H9 (cell line): ENCODE measurements at regions not wholly inside any gene's neighbourhood (a gene's known extent, or its start where the extent isn't known, plus 50 kb on each side); places are given as distances from the start of the nearest gene placed in this dataset.

Experiments used
- DNase-seq: peaks from one replicate; pipeline ENCODE4 v3.0.0-alpha.2; 2017
- H2AFZ ChIP-seq: one replicate; pipeline ENCODE4 v1.6.1; 2013; ENCODE audit warnings: mild to moderate bottlenecking, low read length, control low read depth, moderate library complexity
- H2AK5ac ChIP-seq: 2 replicates; pipeline ENCODE4 v1.6.1; 2013; ENCODE audit warnings: low read length, control low read depth, mixed read lengths; ENCODE audit not compliant: insufficient read length
- H2BK120ac ChIP-seq: one replicate; pipeline ENCODE4 v1.6.1; 2013; ENCODE audit warnings: low read depth, mild to moderate bottlenecking, low read length, control low read depth, inconsistent platforms; ENCODE audit not compliant: poor library complexity, severe bottlenecking
- H2BK12ac ChIP-seq: 2 replicates; pipeline ENCODE4 v1.6.1; 2013; ENCODE audit warnings: low read length, control low read depth, mixed read lengths, low read depth; ENCODE audit not compliant: insufficient read length
- H2BK15ac ChIP-seq: 2 replicates; pipeline ENCODE4 v1.6.1; 2013; ENCODE audit warnings: low read depth, low read length, control low read depth
- H2BK20ac ChIP-seq: one replicate; pipeline ENCODE4 v1.6.1; 2013; ENCODE audit warnings: low read depth, mild to moderate bottlenecking, low read length, control low read depth, inconsistent platforms; ENCODE audit not compliant: poor library complexity, severe bottlenecking
- H2BK5ac ChIP-seq: 2 replicates; pipeline ENCODE4 v1.6.1; 2013; ENCODE audit warnings: low read length, control low read depth, mixed read lengths; ENCODE audit not compliant: insufficient read length
- H3K14ac ChIP-seq: 2 replicates; pipeline ENCODE4 v1.6.1; 2013; ENCODE audit warnings: low read length, control low read depth; ENCODE audit not compliant: insufficient read depth
- H3K18ac ChIP-seq: 2 replicates; pipeline ENCODE4 v1.6.1; 2013; ENCODE audit warnings: low read depth, mild to moderate bottlenecking, mixed read lengths, low read length, control low read depth; ENCODE audit not compliant: insufficient read length
- H3K23ac ChIP-seq: 2 replicates; pipeline ENCODE4 v1.6.1; 2013; ENCODE audit warnings: low read length, control low read depth, mixed read lengths, low read depth; ENCODE audit not compliant: insufficient read length
- H3K23me2 ChIP-seq: 2 replicates; pipeline ENCODE4 v1.6.1; 2013; ENCODE audit warnings: low read depth, mild to moderate bottlenecking, mixed read lengths, low read length, control low read depth; ENCODE audit not compliant: insufficient read length, poor library complexity, severe bottlenecking
- H3K27ac ChIP-seq: 2 replicates; pipeline ENCODE4 v1.5.1; 2013; ENCODE audit warnings: low read length, control low read depth, mixed read lengths, low read depth; ENCODE audit not compliant: insufficient read length
- H3K27me3 ChIP-seq: 2 replicates; pipeline ENCODE4 v1.6.1; 2013; ENCODE audit warnings: low read length, control low read depth, inconsistent platforms; ENCODE audit not compliant: insufficient read depth
- H3K4ac ChIP-seq: 2 replicates; pipeline ENCODE4 v1.6.1; 2013; ENCODE audit warnings: low read depth, mild to moderate bottlenecking, control low read depth, inconsistent platforms, low read length, moderate library complexity
- H3K4me1 ChIP-seq: 2 replicates; pipeline ENCODE4 v1.6.1; 2013; ENCODE audit warnings: low read length, control low read depth, inconsistent platforms; ENCODE audit not compliant: insufficient read depth
- H3K4me2 ChIP-seq: 2 replicates; pipeline ENCODE4 v1.6.1; 2013; ENCODE audit warnings: low read length, control low read depth, mixed read lengths; ENCODE audit not compliant: insufficient read length, insufficient read depth
- H3K56ac ChIP-seq: 2 replicates; pipeline ENCODE4 v1.6.1; 2013; ENCODE audit warnings: low read depth, mild to moderate bottlenecking, mixed read lengths, low read length, control low read depth; ENCODE audit not compliant: insufficient read length
- H3K79me1 ChIP-seq: 2 replicates; pipeline ENCODE4 v1.6.1; 2013; ENCODE audit warnings: low read depth, mild to moderate bottlenecking, moderate library complexity, low read length, control low read depth, inconsistent platforms; ENCODE audit not compliant: insufficient read depth, poor library complexity, severe bottlenecking
- H3K79me2 ChIP-seq: 2 replicates; pipeline ENCODE4 v1.6.1; 2013; ENCODE audit warnings: low read length, control low read depth, inconsistent platforms; ENCODE audit not compliant: insufficient read depth
- H3K9ac ChIP-seq: 2 replicates; pipeline ENCODE4 v1.6.1; 2013; ENCODE audit warnings: low read length, control low read depth, mixed read lengths; ENCODE audit not compliant: insufficient read length; ENCODE audit errors: extremely low read depth
- H3K9me3 ChIP-seq: one replicate; pipeline ENCODE4 v1.6.1; 2013; ENCODE audit warnings: low read depth, low read length, inconsistent platforms; ENCODE audit not compliant: control insufficient read depth
- H3T11ph ChIP-seq: one replicate; pipeline ENCODE4 v1.6.1; 2013; ENCODE audit warnings: mild to moderate bottlenecking, low read length, control low read depth, inconsistent platforms
- H4K20me1 ChIP-seq: one replicate; pipeline ENCODE4 v1.6.1; 2013; ENCODE audit not compliant: control insufficient read depth, insufficient read length, insufficient read depth
- H4K5ac ChIP-seq: 2 replicates; pipeline ENCODE4 v1.6.1; 2013; ENCODE audit warnings: low read depth, mild to moderate bottlenecking, mixed read lengths, low read length, control low read depth; ENCODE audit not compliant: insufficient read length
- H4K8ac ChIP-seq: replicated peaks from 2 replicates; pipeline ENCODE4 v1.6.1; 2013; ENCODE audit warnings: low read length, control low read depth, mixed read lengths, low read depth; ENCODE audit not compliant: insufficient read length
- H4K91ac ChIP-seq: 2 replicates; pipeline ENCODE4 v1.6.1; 2013; ENCODE audit warnings: low read depth, mild to moderate bottlenecking, moderate library complexity, mixed read lengths, low read length, control low read depth; ENCODE audit not compliant: insufficient read length
- H3K27ac Mint-ChIP-seq, 3 experiments: 2 replicates in 2 of 3; 3 replicates in 1 of 3; pipeline ENCODE4 v1.8.0; 2020 to 2021; ENCODE audit warnings: mixed read lengths in 3 of 3, mild to moderate bottlenecking in 1 of 3, moderate library complexity in 1 of 3
- H3K27me3 Mint-ChIP-seq: 2 replicates; pipeline ENCODE4 v1.8.0; 2021; ENCODE audit warnings: low read depth, mild to moderate bottlenecking, moderate library complexity, mixed read lengths
- H3K36me3 Mint-ChIP-seq, 3 experiments: 2 replicates in 2 of 3; 3 replicates in 1 of 3; pipeline ENCODE4 v1.8.0; 2020 to 2021; ENCODE audit warnings: low read depth in 3 of 3, mixed read lengths in 3 of 3; ENCODE audit not compliant: insufficient read depth in 1 of 3
- H3K4me1 Mint-ChIP-seq, 2 experiments: 2 replicates each; pipeline ENCODE4 v1.8.0; 2020; ENCODE audit warnings: mixed read lengths in 2 of 2
- H3K4me3 Mint-ChIP-seq, 2 experiments: 2 replicates in 1 of 2; 3 replicates in 1 of 2; pipeline ENCODE4 v1.8.0; 2020 to 2021; ENCODE audit warnings: mild to moderate bottlenecking in 2 of 2, mixed read lengths in 2 of 2, moderate library complexity in 1 of 2
- H3K9me3 Mint-ChIP-seq, 2 experiments: 2 replicates in 1 of 2; 3 replicates in 1 of 2; pipeline ENCODE4 v1.8.0; 2020; ENCODE audit warnings: mild to moderate bottlenecking in 2 of 2, mixed read lengths in 2 of 2, moderate library complexity in 1 of 2
- CTCF ChIP-seq: fragments of 200-600 bp; sonication (generic); conservative IDR thresholded peaks from 3 replicates; pipeline ENCODE4 v1.8.0; 2021; ENCODE audit warnings: antibody characterized with exemption, mild to moderate bottlenecking
- WGBS: extraction: QIAGEN DNeasy Blood & Tissue Kit; methylation state at CpG from one replicate; pipeline ENCODE4 v1.1.7; 2013; ENCODE audit warnings: missing lambda C conversion rate, low lambda C conversion rate, mixed read lengths; ENCODE audit not compliant: insufficient read length; ENCODE audit errors: extremely low coverage; 5-methylcytosine and 5-hydroxymethylcytosine counted together

GRCh38 chr7:65304175-65304574 lies 69.5 kb upstream of the ZNF92 start:
- Histone ChIP-seq H3K23ac (no peak overlapping the region), H2BK5ac (no peak overlapping the region), H3K18ac (no peak overlapping the region), H3K4me2 (no peak overlapping the region), H2BK12ac (no peak overlapping the region), H3K9ac (no peak overlapping the region), H2AK5ac (no peak overlapping the region), H2BK20ac (no peak overlapping the region), H3K23me2 (no peaks in the 10 kb centered on the region), H4K91ac (no peak overlapping the region), H2BK15ac (no peak overlapping the region), H3T11ph (no peak overlapping the region), H3K4me1 (no peaks in the 10 kb centered on the region), H2AFZ (no peak overlapping the region), H4K5ac (no peak overlapping the region), H2BK120ac (no peak overlapping the region), H3K79me1 (no peaks in the 10 kb centered on the region), H4K20me1 (no peaks in the 10 kb centered on the region), H4K8ac (no peak overlapping the region), H3K4ac (no peak overlapping the region), H3K9me3 (no peaks in the 10 kb centered on the region), H3K14ac (no peak overlapping the region), H3K27me3 (no peaks in the 10 kb centered on the region), H3K27ac (no peak overlapping the region), H3K79me2 (no peaks in the 10 kb centered on the region), H3K56ac (no peak overlapping the region)
- Mint-ChIP-seq H3K4me1 (0 out of 4 replicates have a peak, but pooled peaks cover 0 to 3% of the 10 kb centered on the region in 2 experiments), H3K4me3 (no peak overlapping the region), H3K27ac (no peak overlapping the region), H3K9me3 (no peaks in the 10 kb centered on the region), H3K27me3 (no peaks in the 10 kb centered on the region), H3K36me3 (peaks cover 0 to 5% (median 0%) of the 10 kb centered on the region in 3 experiments; a peak in 1 of 7 replicates)
- WGBS: no CpG with 5 or more reads among the region's 1 CpG
- DNase-seq: no peak
- TF ChIP-seq CTCF: no peak
